Naive B cell (primary cell): ENCODE measurements at regions not wholly inside any gene's neighbourhood (a gene's known extent, or its start where the extent isn't known, plus 50 kb on each side); places are given as distances from the start of the nearest gene placed in this dataset.
A peak's percentile ranks its signal among the peaks of the same experiment; 100 is the strongest.
"Not testable (repeated sequence)": the region's sequence is repeated elsewhere in the genome, so short reads cannot be mapped to it uniquely, and the experiment has no call there.

Experiments used
- ATAC-seq, 2 donors: fragments of 150-1000 bp; cut with Tn5 transposase; 2 replicates each; pipeline ENCODE4 v1.10.0; 2021; ENCODE audit warnings: low read depth in 2 of 2, mild to moderate bottlenecking in 2 of 2, moderate library complexity in 2 of 2
- DNase-seq: peaks from one replicate; pipeline ENCODE4 v3.0.0; 2022
- H3K27ac Mint-ChIP-seq, 6 donors: one replicate each; pipeline ENCODE4 v1.8.0; 2020 to 2022; ENCODE audit warnings: mild to moderate bottlenecking in 6 of 6, mixed read lengths in 6 of 6, moderate library complexity in 5 of 6, inconsistent platforms in 2 of 6
- H3K27me3 Mint-ChIP-seq, 3 donors: one replicate each; pipeline ENCODE4 v1.8.0; 2021 to 2022; ENCODE audit warnings: mixed read lengths in 3 of 3, mild to moderate bottlenecking in 1 of 3
- H3K36me3 Mint-ChIP-seq, 2 donors: one replicate each; pipeline ENCODE4 v1.8.0; 2020 to 2022; ENCODE audit warnings: mixed read lengths in 2 of 2, inconsistent platforms in 1 of 2, mild to moderate bottlenecking in 1 of 2
- H3K4me1 Mint-ChIP-seq, 3 donors: one replicate each; pipeline ENCODE4 v1.8.0; 2020 to 2022; ENCODE audit warnings: mixed read lengths in 3 of 3, inconsistent platforms in 1 of 3, mild to moderate bottlenecking in 1 of 3, moderate library complexity in 1 of 3
- H3K4me3 Mint-ChIP-seq, 8 donors: one replicate each; pipeline ENCODE4 v1.8.0; 2020 to 2022; ENCODE audit warnings: mild to moderate bottlenecking in 8 of 8, mixed read lengths in 8 of 8, moderate library complexity in 8 of 8, inconsistent platforms in 2 of 8
- H3K9me3 Mint-ChIP-seq, 7 donors: one replicate each; pipeline ENCODE4 v1.8.0; 2020 to 2022; ENCODE audit warnings: mixed read lengths in 7 of 7, mild to moderate bottlenecking in 5 of 7, inconsistent platforms in 2 of 7, moderate library complexity in 1 of 7

GRCh38 chr22:25281675-25282345, 62.4 kb downstream of the CRYBB2 start:
- peak overlapping the region in 7 of 8 donors; percentile 65 to 85 (median 79) for H3K4me3 Mint-ChIP-seq
- ATAC-seq (peak; percentile 68 to 72), DNase-seq (no peak)
- no peak overlapping the region for H3K27ac Mint-ChIP-seq
- no peaks in the 10 kb centered on the region for H3K9me3 Mint-ChIP-seq
- peaks cover 0 to 17% of the 10 kb centered on the region in 2 donors for H3K36me3 Mint-ChIP-seq
- H3K4me1 Mint-ChIP-seq = peaks cover 21 to 36% (median 26%) of the 10 kb centered on the region in 3 donors
- H3K27me3 Mint-ChIP-seq = peaks cover 50 to 54% (median 50%) of the 10 kb centered on the region in 3 donors

- H3K4me3 Mint-ChIP-seq = peak overlapping the region in 7 of 8 donors; percentile 65 to 85 (median 79)
These were observed 62.9 kb downstream of the CRYBB2 start for GRCh38 chr22:25282346-25282670.

GRCh38 chr22:25282671-25283561, 63.5 kb downstream of the CRYBB2 start:
- Mint-ChIP-seq H3K27ac (no peak overlapping the region), H3K4me3 (peak overlapping the region in 5 of 8 donors; percentile 70 to 85 (median 81)), H3K27me3 (peaks cover 53 to 55% (median 53%) of the 10 kb centered on the region in 3 donors), H3K4me1 (peaks cover 21 to 36% (median 26%) of the 10 kb centered on the region in 3 donors), H3K9me3 (no peaks in the 10 kb centered on the region), H3K36me3 (peaks cover 0 to 17% of the 10 kb centered on the region in 2 donors)
- ATAC-seq (peak; percentile 18 to 20), DNase-seq (no peak)

More at GRCh38 chr22:25282346-25282670, 62.9 kb downstream of the CRYBB2 start:
- Mint-ChIP-seq H3K4me1 (peaks cover 21 to 36% (median 26%) of the 10 kb centered on the region in 3 donors), H3K9me3 (no peaks in the 10 kb centered on the region), H3K27ac (peak overlapping the region in 1 of 6 donors; percentile 85), H3K27me3 (peaks cover 53 to 55% (median 53%) of the 10 kb centered on the region in 3 donors), H3K36me3 (peaks cover 0 to 17% of the 10 kb centered on the region in 2 donors)
- ATAC-seq (peak in 1 of 2 donors; percentile 11), DNase-seq (no peak)

DNA sequence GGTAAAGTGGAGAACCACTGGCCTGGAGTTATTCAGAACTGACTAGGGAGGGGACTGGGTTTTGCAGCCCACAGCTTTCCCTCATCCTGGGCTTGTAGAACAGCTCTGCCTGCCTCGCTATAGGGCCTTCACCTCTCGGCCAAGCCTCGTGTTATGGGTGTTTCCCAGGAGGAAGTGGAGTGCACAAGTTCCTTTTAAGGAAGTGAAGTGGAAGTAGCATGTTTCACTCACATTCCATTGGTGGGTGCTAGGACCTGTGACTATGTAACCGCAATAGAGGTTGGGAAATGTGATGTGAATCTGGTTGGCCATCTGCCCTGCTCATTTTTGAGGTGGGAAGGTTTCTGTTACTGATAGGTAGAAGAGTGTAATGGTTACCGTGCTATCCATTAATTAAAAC, 69.0 kb downstream of the CRYBB2 start:
- H3K4me3 Mint-ChIP-seq, H3K9me3 Mint-ChIP-seq, DNase-seq, H3K36me3 Mint-ChIP-seq, H3K4me1 Mint-ChIP-seq, H3K27ac Mint-ChIP-seq: not testable (repeated sequence)
- peak in 1 of 2 donors; percentile 28 for ATAC-seq
- H3K27me3 Mint-ChIP-seq = peaks cover 17 to 29% (median 19%) of the 10 kb centered on the region in 3 donors

DNA sequence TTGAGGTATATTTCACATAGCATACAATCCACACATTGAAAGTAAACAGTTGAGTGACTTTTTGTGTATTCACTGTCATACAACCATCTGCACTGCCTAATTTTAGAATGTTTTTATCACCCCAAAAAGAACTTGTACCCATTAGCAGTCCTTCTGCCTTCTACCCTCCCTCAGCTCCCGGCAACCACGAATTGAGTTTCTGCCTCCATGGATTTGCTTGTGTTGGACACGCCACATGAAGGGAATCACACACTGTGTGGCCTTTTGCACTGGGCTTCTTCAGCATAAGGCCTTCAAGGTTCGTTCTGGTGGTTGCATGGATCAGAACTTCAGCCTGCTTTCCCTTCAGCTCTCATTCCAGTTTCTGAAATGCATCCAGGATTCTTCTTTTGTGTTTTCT, 82.5 kb downstream of the CRYBB2 start:
- H3K4me3 Mint-ChIP-seq, DNase-seq, H3K36me3 Mint-ChIP-seq, H3K27ac Mint-ChIP-seq, ATAC-seq, H3K4me1 Mint-ChIP-seq: not testable (repeated sequence)
- peaks cover 28 to 44% (median 40%) of the 10 kb centered on the region in 3 donors for H3K27me3 Mint-ChIP-seq
- peaks cover 0 to 15% (median 9%) of the 10 kb centered on the region in 7 donors for H3K9me3 Mint-ChIP-seq

GRCh38 chr22:25309586-25309985, 90.1 kb downstream of the CRYBB2 start:
- not testable (repeated sequence) for H3K4me3 Mint-ChIP-seq, DNase-seq, ATAC-seq, H3K4me1 Mint-ChIP-seq, H3K36me3 Mint-ChIP-seq, H3K27ac Mint-ChIP-seq, H3K9me3 Mint-ChIP-seq
- peaks cover 21 to 42% (median 38%) of the 10 kb centered on the region in 3 donors for H3K27me3 Mint-ChIP-seq

- not testable (repeated sequence) for DNase-seq, H3K4me3 Mint-ChIP-seq, H3K9me3 Mint-ChIP-seq, ATAC-seq, H3K4me1 Mint-ChIP-seq, H3K27ac Mint-ChIP-seq, H3K36me3 Mint-ChIP-seq
- peaks cover 21 to 48% (median 45%) of the 10 kb centered on the region in 3 donors for H3K27me3 Mint-ChIP-seq
These were observed 92.5 kb downstream of the CRYBB2 start for GRCh38 chr22:25311924-25312323.

- ATAC-seq = no peak
- Mint-ChIP-seq H3K4me1 (no peaks in the 10 kb centered on the region), H3K27ac (no peak overlapping the region), H3K4me3 (no peak overlapping the region), H3K27me3 (peaks cover 5 to 35% (median 20%) of the 10 kb centered on the region in 3 donors), H3K36me3 (no peaks in the 10 kb centered on the region), H3K9me3 (no peaks in the 10 kb centered on the region)
- no peak for DNase-seq
These were observed 98.8 kb downstream of the CRYBB2 start for GRCh38 chr22:25318081-25318823.

DNA sequence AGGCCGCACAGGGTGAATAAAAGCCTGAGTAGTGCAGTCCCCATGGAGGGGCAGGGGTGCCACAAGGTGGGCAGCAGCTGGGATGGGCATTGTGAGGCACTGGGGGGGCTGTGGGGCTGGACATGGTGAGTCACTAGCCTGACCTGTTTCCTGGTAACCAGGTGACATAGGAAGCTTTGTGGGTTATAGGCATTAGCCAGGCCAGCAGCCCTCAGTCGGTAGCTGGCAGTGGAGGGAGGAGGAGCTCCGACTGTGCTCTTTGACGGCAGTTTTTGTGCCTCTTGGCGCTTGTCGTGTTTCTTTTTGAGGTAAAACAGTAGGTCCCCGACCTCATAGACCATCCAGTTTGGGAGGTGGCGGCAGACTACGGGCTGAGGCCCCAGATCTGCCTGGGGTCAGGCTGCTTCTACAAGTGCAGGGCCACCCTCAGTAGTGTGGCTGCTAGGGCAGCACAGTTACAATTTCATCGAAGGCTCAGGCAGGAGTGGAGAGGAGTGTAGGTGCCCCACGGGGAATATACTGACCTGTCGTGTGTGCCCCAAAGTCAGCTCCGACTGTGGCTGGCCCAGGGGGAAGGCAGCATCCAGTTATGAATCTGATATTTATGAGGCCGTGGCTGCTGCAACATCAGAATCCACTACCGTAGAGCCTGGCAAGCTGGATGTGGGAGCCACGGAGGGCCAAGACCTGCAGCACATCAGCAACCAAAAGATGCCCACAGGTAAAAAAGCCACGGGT, 107.7 kb downstream of the CRYBB2 start:
- no peak for DNase-seq
- H3K36me3 Mint-ChIP-seq = no peaks in the 10 kb centered on the region
- H3K27me3 Mint-ChIP-seq = no peaks in the 10 kb centered on the region
- no peak overlapping the region for H3K4me3 Mint-ChIP-seq
- no peaks in the 10 kb centered on the region for H3K4me1 Mint-ChIP-seq
- ATAC-seq = no peak
- no peaks in the 10 kb centered on the region for H3K9me3 Mint-ChIP-seq
- H3K27ac Mint-ChIP-seq = no peak overlapping the region

- H3K9me3 Mint-ChIP-seq = peaks cover 0 to 8% (median 0%) of the 10 kb centered on the region in 7 donors
- no peak for ATAC-seq
These were observed 111.6 kb downstream of the CRYBB2 start for GRCh38 chr22:25331050-25331449.

DNA sequence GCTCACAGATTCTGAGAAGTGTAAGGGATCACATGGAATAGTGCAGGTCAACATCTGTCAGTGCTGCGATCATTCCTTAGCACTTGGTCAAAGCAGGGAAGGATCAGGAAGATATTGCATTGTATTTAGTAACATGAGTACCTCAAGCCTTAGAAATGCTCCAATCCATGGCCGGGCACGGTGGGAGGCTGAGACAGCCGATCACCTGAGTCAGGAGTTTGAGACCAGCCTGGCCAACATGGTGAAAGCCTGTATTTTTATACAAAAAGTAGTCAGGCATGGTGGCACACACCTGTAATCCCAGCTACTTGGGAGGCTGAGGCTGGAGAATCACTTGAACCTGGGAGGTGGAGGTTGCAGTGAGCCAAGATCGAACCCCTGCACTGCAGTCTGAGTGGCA, 112.5 kb downstream of the CRYBB2 start:
- not testable (repeated sequence) for H3K4me1 Mint-ChIP-seq, ATAC-seq, H3K4me3 Mint-ChIP-seq, H3K27ac Mint-ChIP-seq, H3K36me3 Mint-ChIP-seq, DNase-seq, H3K27me3 Mint-ChIP-seq
- peaks cover 0 to 17% (median 1%) of the 10 kb centered on the region in 7 donors for H3K9me3 Mint-ChIP-seq

More at GRCh38 chr22:25331050-25331449, 111.6 kb downstream of the CRYBB2 start:
- Mint-ChIP-seq H3K4me1 (peaks cover 0 to 4% (median 0%) of the 10 kb centered on the region in 3 donors), H3K36me3 (no peaks in the 10 kb centered on the region), H3K4me3 (no peak overlapping the region), H3K27ac (no peak overlapping the region), H3K27me3 (no peaks in the 10 kb centered on the region)
- DNase-seq = no peak

DNA sequence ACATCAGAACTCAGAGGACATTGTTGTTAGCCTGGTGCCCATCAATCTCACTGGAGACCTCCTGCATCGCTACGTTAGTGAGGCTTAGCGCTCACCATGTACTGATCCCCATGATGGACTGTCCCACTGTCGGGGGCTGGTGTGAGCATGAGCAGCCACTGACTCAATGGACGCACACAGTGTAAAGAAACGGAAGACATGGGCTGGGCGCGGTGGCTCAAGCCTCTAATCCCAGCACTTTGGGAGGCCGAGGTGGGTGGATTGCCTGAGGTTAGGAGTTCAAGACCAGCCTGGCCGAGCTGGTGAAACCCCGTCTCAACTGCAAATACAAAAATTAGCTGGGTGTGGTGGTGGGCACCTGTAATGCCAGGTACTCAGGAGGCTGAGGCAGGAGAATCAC, 112.9 kb downstream of the CRYBB2 start:
- Mint-ChIP-seq H3K27ac (peak overlapping the region in 2 of 6 donors; percentile 49 to 58), H3K4me1 (peaks cover 0 to 4% (median 0%) of the 10 kb centered on the region in 3 donors), H3K27me3 (no peaks in the 10 kb centered on the region), H3K36me3 (no peaks in the 10 kb centered on the region), H3K4me3 (no peak overlapping the region), H3K9me3 (peaks cover 0 to 21% (median 1%) of the 10 kb centered on the region in 7 donors)
- no peak for DNase-seq
- ATAC-seq = no peak

GRCh38 chr22:25334162-25334490, 114.7 kb downstream of the CRYBB2 start:
- DNase-seq = no peak
- Mint-ChIP-seq H3K4me1 (peaks cover 0 to 4% (median 0%) of the 10 kb centered on the region in 3 donors), H3K27me3 (no peaks in the 10 kb centered on the region), H3K27ac (no peak overlapping the region), H3K36me3 (no peaks in the 10 kb centered on the region), H3K4me3 (no peak overlapping the region), H3K9me3 (peaks cover 0 to 38% (median 1%) of the 10 kb centered on the region in 7 donors)
- ATAC-seq = no peak
